Stomach smooth muscle (tissue), 2 donors: ENCODE measurements at regions not wholly inside any gene's neighbourhood (a gene's known extent, or its start where the extent isn't known, plus 50 kb on each side); places are given as distances from the start of the nearest gene placed in this dataset.
"Not testable (repeated sequence)": the region's sequence is repeated elsewhere in the genome, so short reads cannot be mapped to it uniquely, and the experiment has no call there.

Experiments used
- H3K27ac ChIP-seq: one replicate; pipeline ENCODE4 v1.7.0; 2013; ENCODE audit warnings: mild to moderate bottlenecking, low read length, inconsistent platforms
- H3K27me3 ChIP-seq, 2 donors: one replicate each; pipeline ENCODE4 v1.7.0; 2013; ENCODE audit warnings: low read length in 2 of 2; ENCODE audit not compliant: insufficient read depth in 2 of 2, control insufficient read depth in 1 of 2
- H3K36me3 ChIP-seq, 2 donors: one replicate each; pipeline ENCODE4 v1.7.0; 2013; ENCODE audit warnings: low read length in 2 of 2; ENCODE audit not compliant: control insufficient read depth in 2 of 2, insufficient read depth in 2 of 2
- H3K4me1 ChIP-seq: one replicate; pipeline ENCODE4 v1.7.0; 2013; ENCODE audit warnings: low read length; ENCODE audit not compliant: control insufficient read depth, insufficient read depth
- H3K4me3 ChIP-seq, 2 donors: one replicate each; pipeline ENCODE4 v1.7.0; 2013; ENCODE audit warnings: low read length in 2 of 2
- H3K9ac ChIP-seq, 2 donors: one replicate each; pipeline ENCODE4 v1.7.0; 2013; ENCODE audit warnings: low read length in 2 of 2, mild to moderate bottlenecking in 1 of 2
- H3K9me3 ChIP-seq, 2 donors: one replicate each; pipeline ENCODE4 v1.7.0; 2013; ENCODE audit warnings: low read length in 2 of 2; ENCODE audit not compliant: control insufficient read depth in 2 of 2
- donor health status: healthy.
- donor health status: Pancreatic carcinoma.

GRCh38 chr12:126428769-126429168 lies 1363.5 kb downstream of the AACS start:
- H3K27ac ChIP-seq = no peak overlapping the region

GRCh38 chr12:126430921-126431320 lies 1365.7 kb downstream of the AACS start:
- no peaks in the 10 kb centered on the region for H3K27me3 ChIP-seq
- H3K9ac ChIP-seq = no peak overlapping the region
- no peaks in the 10 kb centered on the region for H3K36me3 ChIP-seq
- H3K4me3 ChIP-seq = no peak overlapping the region
- H3K4me1 ChIP-seq = no peaks in the 10 kb centered on the region
- no peak overlapping the region for H3K27ac ChIP-seq
- H3K9me3 ChIP-seq = no peaks in the 10 kb centered on the region

More at GRCh38 chr12:126428769-126429168, 1363.5 kb downstream of the AACS start:
- Histone ChIP-seq H3K4me3 (no peak overlapping the region), H3K9me3 (no peaks in the 10 kb centered on the region), H3K4me1 (no peaks in the 10 kb centered on the region), H3K27me3 (peaks cover 0 to 2% of the 10 kb centered on the region in 2 donors), H3K36me3 (no peaks in the 10 kb centered on the region), H3K9ac (no peak overlapping the region)

GRCh38 chr12:126431767-126432166 lies 1366.5 kb downstream of the AACS start:
- H3K4me1 ChIP-seq = no peaks in the 10 kb centered on the region
- H3K27me3 ChIP-seq = no peaks in the 10 kb centered on the region
- H3K36me3 ChIP-seq = no peaks in the 10 kb centered on the region
- H3K4me3 ChIP-seq = no peak overlapping the region
- no peak overlapping the region for H3K9ac ChIP-seq
- no peaks in the 10 kb centered on the region for H3K9me3 ChIP-seq
- H3K27ac ChIP-seq = no peak overlapping the region

DNA sequence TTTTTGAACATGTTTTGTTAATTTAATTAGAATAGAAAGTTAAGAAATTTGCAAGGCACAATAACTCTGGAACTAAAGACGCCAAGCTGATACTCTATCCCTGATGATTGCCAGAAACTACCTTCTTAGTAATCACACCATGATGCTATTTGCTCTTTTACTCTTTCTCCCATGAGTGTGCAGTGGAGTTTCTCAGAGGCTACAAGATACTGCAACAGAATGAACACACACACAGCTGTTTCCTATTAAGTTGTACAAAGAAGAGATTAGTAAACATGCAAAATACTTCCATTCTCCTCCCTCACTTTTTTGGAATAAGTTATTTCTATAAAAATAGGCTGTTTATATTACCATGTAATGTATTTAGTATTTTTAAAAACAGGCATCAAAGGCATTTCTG lies 1367.5 kb downstream of the AACS start:
- Histone ChIP-seq H3K4me3 (no peak overlapping the region), H3K9me3 (no peaks in the 10 kb centered on the region), H3K9ac (no peak overlapping the region), H3K36me3 (no peaks in the 10 kb centered on the region), H3K27ac (no peak overlapping the region), H3K27me3 (no peaks in the 10 kb centered on the region), H3K4me1 (no peaks in the 10 kb centered on the region)

GRCh38 chr12:126434412-126434985 lies 1369.3 kb downstream of the AACS start:
- Histone ChIP-seq H3K27me3 (no peaks in the 10 kb centered on the region), H3K9ac (no peak overlapping the region), H3K4me3 (no peak overlapping the region), H3K27ac (no peak overlapping the region), H3K9me3 (no peaks in the 10 kb centered on the region), H3K4me1 (no peaks in the 10 kb centered on the region), H3K36me3 (no peaks in the 10 kb centered on the region)

GRCh38 chr12:126436041-126436440 lies 1370.8 kb downstream of the AACS start:
- no peaks in the 10 kb centered on the region for H3K36me3 ChIP-seq
- H3K9ac ChIP-seq = no peak overlapping the region
- H3K4me3 ChIP-seq = no peak overlapping the region
- no peaks in the 10 kb centered on the region for H3K27me3 ChIP-seq
- no peaks in the 10 kb centered on the region for H3K9me3 ChIP-seq
- no peaks in the 10 kb centered on the region for H3K4me1 ChIP-seq
- no peak overlapping the region for H3K27ac ChIP-seq

DNA sequence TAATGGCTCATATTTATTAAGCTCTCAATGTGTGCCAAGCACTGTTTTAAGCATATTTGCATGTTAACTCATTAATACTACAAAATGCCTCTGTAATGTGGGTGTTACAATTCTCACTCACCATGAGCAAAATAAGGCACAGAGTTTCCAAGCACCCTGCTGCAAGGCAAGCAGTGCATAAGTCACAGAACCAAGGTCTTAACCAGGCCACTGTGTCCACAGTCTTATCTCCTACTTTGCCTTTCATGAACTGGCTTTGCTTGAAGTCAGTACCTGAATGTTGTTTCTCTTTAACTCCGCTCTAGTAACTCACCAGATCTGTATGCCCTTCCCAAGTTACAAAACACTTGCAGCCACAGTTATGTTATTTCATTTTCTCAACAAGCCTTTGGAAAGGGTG lies 1372.7 kb downstream of the AACS start:
- Histone ChIP-seq H3K9ac (no peak overlapping the region), H3K9me3 (no peaks in the 10 kb centered on the region), H3K27me3 (no peaks in the 10 kb centered on the region), H3K36me3 (no peaks in the 10 kb centered on the region), H3K4me3 (no peak overlapping the region), H3K4me1 (no peaks in the 10 kb centered on the region), H3K27ac (no peak overlapping the region)

DNA sequence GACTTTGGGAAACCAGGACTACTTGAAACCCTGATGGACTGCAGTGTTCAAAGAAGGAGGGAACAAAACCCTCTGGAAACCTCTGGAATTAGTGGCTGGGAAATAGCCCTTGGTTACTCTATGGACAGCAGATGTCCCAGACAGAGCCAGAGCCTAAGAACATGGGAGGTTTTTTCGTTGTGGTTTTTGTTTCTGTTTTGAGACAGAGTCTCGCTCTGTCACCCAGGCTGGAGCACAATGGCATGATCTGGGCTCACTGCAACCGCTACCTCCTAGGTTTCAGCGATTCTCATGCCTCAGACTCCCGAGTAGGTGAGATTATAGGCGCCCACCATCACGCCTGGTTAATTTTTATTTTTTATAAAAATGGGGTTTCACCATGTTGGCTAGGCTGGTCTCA lies 1378.7 kb downstream of the AACS start:
- H3K27me3 ChIP-seq = no peaks in the 10 kb centered on the region
- no peak overlapping the region for H3K9ac ChIP-seq
- no peaks in the 10 kb centered on the region for H3K4me1 ChIP-seq
- no peak overlapping the region for H3K27ac ChIP-seq
- no peaks in the 10 kb centered on the region for H3K36me3 ChIP-seq
- H3K9me3 ChIP-seq = no peaks in the 10 kb centered on the region
- no peak overlapping the region for H3K4me3 ChIP-seq

DNA sequence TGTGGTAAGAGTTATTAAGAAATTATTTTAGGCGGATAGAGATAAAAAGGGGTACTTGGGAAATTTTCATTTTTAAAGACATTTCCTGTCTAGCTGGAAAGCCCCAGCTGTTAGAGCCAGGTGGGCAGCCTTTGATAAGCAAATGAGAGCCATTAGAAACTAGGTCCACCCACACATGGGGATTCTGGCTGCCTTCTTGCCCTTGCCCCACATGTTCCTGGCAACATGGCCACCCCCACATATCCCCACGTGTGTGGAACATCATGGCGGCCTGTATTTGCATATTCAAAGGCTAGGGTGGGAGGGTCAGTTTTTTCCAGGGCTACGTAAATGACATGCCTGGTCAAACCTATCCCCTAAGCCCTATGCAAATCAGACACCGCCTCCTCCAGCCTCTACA lies 1382.1 kb downstream of the AACS start:
- H3K4me3 ChIP-seq = no peak overlapping the region
- no peak overlapping the region for H3K9ac ChIP-seq
- H3K27ac ChIP-seq = no peak overlapping the region
- H3K4me1 ChIP-seq = no peaks in the 10 kb centered on the region
- H3K36me3 ChIP-seq = no peaks in the 10 kb centered on the region
- H3K27me3 ChIP-seq = no peaks in the 10 kb centered on the region
- no peaks in the 10 kb centered on the region for H3K9me3 ChIP-seq

- Histone ChIP-seq H3K4me1 (no peaks in the 10 kb centered on the region), H3K9me3 (no peaks in the 10 kb centered on the region), H3K27ac (no peak overlapping the region), H3K36me3 (no peaks in the 10 kb centered on the region), H3K9ac (no peak overlapping the region), H3K4me3 (no peak overlapping the region), H3K27me3 (no peaks in the 10 kb centered on the region)
Measured at GRCh38 chr12:126451809-126452208, 1386.6 kb downstream of the AACS start.

GRCh38 chr12:126452686-126453085 lies 1387.5 kb downstream of the AACS start:
- H3K36me3 ChIP-seq, H3K9ac ChIP-seq, H3K4me1 ChIP-seq, H3K27me3 ChIP-seq, H3K27ac ChIP-seq, H3K4me3 ChIP-seq, H3K9me3 ChIP-seq: not testable (repeated sequence)
